MM.1S (cell line): ENCODE measurements at regions not wholly inside any gene's neighbourhood (a gene's known extent, or its start where the extent isn't known, plus 50 kb on each side); places are given as distances from the start of the nearest gene placed in this dataset.

Source experiments
- DNase-seq: peaks from one replicate; pipeline ENCODE4 v3.0.0-alpha.2; 2015
- H2AFZ ChIP-seq: fragments of 300-600 bp; sonication (generic); 2 replicates; pipeline ENCODE4 v1.6.0; 2016; ENCODE audit warnings: antibody characterized with exemption, low read length
- H3F3A ChIP-seq: fragments of 300-600 bp; sonication (generic); 2 replicates; pipeline ENCODE4 v1.6.1; 2016; ENCODE audit warnings: mild to moderate bottlenecking, antibody characterized with exemption, low read length, moderate library complexity, mixed read lengths; ENCODE audit not compliant: insufficient read depth
- H3K27ac ChIP-seq: fragments of 300-600 bp; sonication (generic); 2 replicates; pipeline ENCODE4 v1.5.1; 2016; ENCODE audit warnings: mild to moderate bottlenecking, low read length
- H3K27me3 ChIP-seq: fragments of 300-600 bp; sonication (generic); replicated peaks from 2 replicates; pipeline ENCODE4 v1.6.0; 2016; ENCODE audit warnings: low read length; ENCODE audit not compliant: insufficient read depth
- H3K36me3 ChIP-seq: fragments of 300-600 bp; sonication (generic); replicated peaks from 2 replicates; pipeline ENCODE4 v1.6.1; 2016; ENCODE audit warnings: mild to moderate bottlenecking, low read length, mixed read lengths; ENCODE audit not compliant: insufficient read depth
- H3K4me1 ChIP-seq: fragments of 300-600 bp; sonication (generic); 2 replicates; pipeline ENCODE4 v1.6.1; 2016; ENCODE audit warnings: low read length, mixed read lengths
- H3K4me2 ChIP-seq: fragments of 300-600 bp; sonication (generic); 2 replicates; pipeline ENCODE4 v1.6.0; 2016; ENCODE audit warnings: low read depth, low read length
- H3K4me3 ChIP-seq: fragments of 300-600 bp; sonication (generic); 2 replicates; pipeline ENCODE4 v1.5.1; 2016; ENCODE audit warnings: low read length, mixed read lengths
- H3K79me2 ChIP-seq: fragments of 300-600 bp; sonication (generic); 2 replicates; pipeline ENCODE4 v1.6.1; 2016; ENCODE audit warnings: mixed run types, low read length, mixed read lengths
- H3K9ac ChIP-seq: fragments of 300-600 bp; sonication (generic); 2 replicates; pipeline ENCODE4 v1.6.1; 2016; ENCODE audit warnings: low read length, mixed read lengths
- H3K9me2 ChIP-seq: fragments of 300-600 bp; sonication (generic); replicated peaks from 2 replicates; pipeline ENCODE4 v1.6.1; 2016; ENCODE audit warnings: mild to moderate bottlenecking, low read length, mixed read lengths; ENCODE audit not compliant: insufficient read depth
- H3K9me3 ChIP-seq: fragments of 300-600 bp; sonication (generic); replicated peaks from 2 replicates; pipeline ENCODE4 v1.6.1; 2016; ENCODE audit warnings: mild to moderate bottlenecking, low read length, mixed read lengths; ENCODE audit not compliant: insufficient read depth
- H4K20me1 ChIP-seq: fragments of 300-600 bp; sonication (generic); 2 replicates; pipeline ENCODE4 v1.6.1; 2016; ENCODE audit warnings: mild to moderate bottlenecking, low read length, moderate library complexity, mixed read lengths; ENCODE audit not compliant: insufficient read depth
- EZH2 ChIP-seq: fragments of 300-600 bp; sonication (generic); optimal IDR thresholded peaks from 2 replicates; pipeline ENCODE3; 2017; ENCODE audit warnings: low read depth, mild to moderate bottlenecking, antibody characterized with exemption, low read length, mixed read lengths
- EZH2phosphoT487 ChIP-seq: fragments of 300-600 bp; sonication (generic); IDR thresholded peaks from 2 replicates; pipeline ENCODE4 v1.6.1; 2018; ENCODE audit warnings: antibody characterized with exemption, low read length
- TF ChIP-seq, protein P1 (sequence below): fragments of 300-600 bp; sonication (generic); IDR thresholded peaks from 2 replicates; pipeline ENCODE4 v1.5.1; 2016; ENCODE audit warnings: antibody characterized with exemption, low read length, mixed read lengths

DNA sequence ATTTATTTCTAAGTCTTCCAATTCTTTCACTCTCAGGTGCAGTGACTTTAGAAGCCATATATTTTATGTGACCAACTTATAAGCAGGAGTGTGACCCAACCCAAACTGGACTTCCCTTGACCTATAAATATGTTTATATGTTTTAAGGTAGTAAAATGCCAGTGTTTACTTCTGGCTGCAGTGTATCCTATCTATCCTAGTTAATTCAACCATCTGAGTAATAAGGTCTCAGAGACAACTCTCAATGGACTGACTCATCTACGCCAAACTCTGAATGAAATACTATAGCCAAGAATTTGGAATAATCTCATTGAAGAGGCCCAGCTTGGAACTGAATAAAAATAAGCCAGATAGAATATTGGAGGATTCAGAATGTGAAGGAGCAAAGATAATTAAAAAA, 544.5 kb upstream of the SORCS1 start:
- H2AFZ ChIP-seq: no peak overlapping the region
- H3K79me2 ChIP-seq: no peaks in the 10 kb centered on the region
- H4K20me1 ChIP-seq: no peaks in the 10 kb centered on the region
- H3K36me3 ChIP-seq: no peaks in the 10 kb centered on the region
- H3K9me2 ChIP-seq: no peaks in the 10 kb centered on the region
- H3K4me3 ChIP-seq: no peak overlapping the region
- TF ChIP-seq EZH2 (no peak), EZH2phosphoT487 (no peak)
- TF ChIP-seq, protein P1, sequence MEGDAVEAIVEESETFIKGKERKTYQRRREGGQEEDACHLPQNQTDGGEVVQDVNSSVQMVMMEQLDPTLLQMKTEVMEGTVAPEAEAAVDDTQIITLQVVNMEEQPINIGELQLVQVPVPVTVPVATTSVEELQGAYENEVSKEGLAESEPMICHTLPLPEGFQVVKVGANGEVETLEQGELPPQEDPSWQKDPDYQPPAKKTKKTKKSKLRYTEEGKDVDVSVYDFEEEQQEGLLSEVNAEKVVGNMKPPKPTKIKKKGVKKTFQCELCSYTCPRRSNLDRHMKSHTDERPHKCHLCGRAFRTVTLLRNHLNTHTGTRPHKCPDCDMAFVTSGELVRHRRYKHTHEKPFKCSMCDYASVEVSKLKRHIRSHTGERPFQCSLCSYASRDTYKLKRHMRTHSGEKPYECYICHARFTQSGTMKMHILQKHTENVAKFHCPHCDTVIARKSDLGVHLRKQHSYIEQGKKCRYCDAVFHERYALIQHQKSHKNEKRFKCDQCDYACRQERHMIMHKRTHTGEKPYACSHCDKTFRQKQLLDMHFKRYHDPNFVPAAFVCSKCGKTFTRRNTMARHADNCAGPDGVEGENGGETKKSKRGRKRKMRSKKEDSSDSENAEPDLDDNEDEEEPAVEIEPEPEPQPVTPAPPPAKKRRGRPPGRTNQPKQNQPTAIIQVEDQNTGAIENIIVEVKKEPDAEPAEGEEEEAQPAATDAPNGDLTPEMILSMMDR: no peak
- DNase-seq: no peak
- H3K4me1 ChIP-seq: no peaks in the 10 kb centered on the region
- H3K27ac ChIP-seq: no peak overlapping the region
- H3K4me2 ChIP-seq: no peak overlapping the region
- H3F3A ChIP-seq: no peaks in the 10 kb centered on the region
- H3K27me3 ChIP-seq: no peaks in the 10 kb centered on the region
- no peak overlapping the region for H3K9ac ChIP-seq
- no peaks in the 10 kb centered on the region for H3K9me3 ChIP-seq

DNA sequence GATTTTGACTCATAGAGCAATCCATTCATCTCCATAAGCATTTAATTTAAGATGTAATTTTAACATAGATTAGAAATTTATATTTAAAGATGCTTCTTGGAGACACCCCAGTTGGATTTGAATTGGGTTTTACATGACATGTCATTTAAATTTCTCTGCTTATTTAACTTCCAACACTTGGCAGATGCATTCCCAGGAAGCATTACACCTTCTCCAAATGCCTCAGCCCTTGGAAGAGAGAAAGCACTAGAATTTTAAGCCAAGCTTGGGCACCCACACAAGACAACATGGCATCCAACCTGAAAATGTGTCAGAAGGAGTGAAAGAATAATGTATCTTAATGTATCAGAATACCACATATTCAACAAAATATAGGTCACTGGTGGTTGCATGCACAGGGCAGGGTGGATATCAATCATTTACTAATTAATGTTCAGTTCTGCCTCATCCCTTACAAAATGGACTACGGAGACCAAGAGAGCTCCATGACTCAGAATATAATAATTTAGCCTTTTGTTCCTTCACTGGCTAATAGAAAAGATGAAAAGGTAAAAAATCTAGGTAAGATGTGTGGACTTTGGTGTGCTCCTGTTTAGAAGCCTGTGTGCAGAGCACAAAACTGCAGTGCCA, 541.7 kb upstream of the SORCS1 start:
- H3K9me2 ChIP-seq: no peaks in the 10 kb centered on the region
- no peak overlapping the region for H2AFZ ChIP-seq
- H3K36me3 ChIP-seq: no peaks in the 10 kb centered on the region
- H3K4me2 ChIP-seq: no peak overlapping the region
- TF ChIP-seq, protein P1: no peak
- TF ChIP-seq EZH2 (no peak), EZH2phosphoT487 (no peak)
- H3K27me3 ChIP-seq: no peaks in the 10 kb centered on the region
- H3F3A ChIP-seq: no peaks in the 10 kb centered on the region
- H3K79me2 ChIP-seq: no peaks in the 10 kb centered on the region
- no peak for DNase-seq
- H4K20me1 ChIP-seq: no peaks in the 10 kb centered on the region
- no peak overlapping the region for H3K27ac ChIP-seq
- H3K9me3 ChIP-seq: no peaks in the 10 kb centered on the region
- H3K4me1 ChIP-seq: no peaks in the 10 kb centered on the region
- H3K4me3 ChIP-seq: no peak overlapping the region
- H3K9ac ChIP-seq: no peak overlapping the region

DNA sequence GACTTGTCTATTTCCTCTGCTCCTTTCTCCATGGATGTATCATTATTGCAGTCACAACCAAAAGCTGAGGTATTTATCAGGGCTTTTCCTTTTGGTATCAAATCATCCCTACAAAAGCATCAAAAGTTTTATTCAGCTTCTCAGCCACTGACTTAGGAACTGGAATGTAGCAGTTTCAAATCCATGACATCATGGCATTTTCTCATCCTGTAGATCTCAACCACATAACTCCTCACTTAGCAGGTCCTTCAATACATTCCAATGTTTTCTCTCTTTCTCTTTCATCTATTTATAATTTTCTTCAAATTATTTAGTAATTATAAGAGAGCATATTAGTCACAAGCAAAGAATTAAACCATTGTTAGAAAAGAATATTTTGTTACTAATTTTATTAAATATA, 537.4 kb upstream of the SORCS1 start:
- no peak overlapping the region for H3K9ac ChIP-seq
- no peak overlapping the region for H3K4me3 ChIP-seq
- TF ChIP-seq, protein P1: no peak
- TF ChIP-seq EZH2phosphoT487 (no peak), EZH2 (no peak)
- DNase-seq: no peak
- no peaks in the 10 kb centered on the region for H3K27me3 ChIP-seq
- no peaks in the 10 kb centered on the region for H3K4me1 ChIP-seq
- H3K27ac ChIP-seq: no peak overlapping the region
- no peak overlapping the region for H3K4me2 ChIP-seq
- H2AFZ ChIP-seq: no peak overlapping the region
- no peaks in the 10 kb centered on the region for H3K9me3 ChIP-seq
- H3K36me3 ChIP-seq: no peaks in the 10 kb centered on the region
- no peaks in the 10 kb centered on the region for H4K20me1 ChIP-seq
- no peaks in the 10 kb centered on the region for H3K9me2 ChIP-seq
- no peaks in the 10 kb centered on the region for H3F3A ChIP-seq
- H3K79me2 ChIP-seq: no peaks in the 10 kb centered on the region
